Stomach (tissue), 4 donors: ENCODE measurements at regions not wholly inside any gene's neighbourhood (a gene's known extent, or its start where the extent isn't known, plus 50 kb on each side); places are given as distances from the start of the nearest gene placed in this dataset.

Experiments
- CTCF ChIP-seq, 7 experiments: fragments of 450-650 bp in 4 of 7; fragments of 200-600 bp in 3 of 7; sonication (generic) in 3 of 7; IDR thresholded peaks; one replicate each; pipeline ENCODE4 v1.5.1; 2016 to 2019; ENCODE audit warnings: antibody characterized with exemption in 7 of 7, control low read depth in 2 of 7, mild to moderate bottlenecking in 1 of 7
- EP300 ChIP-seq: sonication (generic); formaldehyde crosslinking; IDR thresholded peaks from one replicate; pipeline ENCODE4 v1.6.1; 2017; ENCODE audit warnings: antibody characterized with exemption
- POLR2A ChIP-seq, 4 donors: fragments of 450-650 bp; IDR thresholded peaks; one replicate each; pipeline ENCODE4 v1.6.1; 2016; ENCODE audit warnings: antibody characterized with exemption in 4 of 4, control low read depth in 2 of 4, mild to moderate bottlenecking in 1 of 4, moderate library complexity in 1 of 4
- POLR2AphosphoS5 ChIP-seq, 3 donors: sonication (generic); formaldehyde crosslinking; IDR thresholded peaks; one replicate each; pipeline ENCODE4 v1.6.1; 2016; ENCODE audit warnings: antibody characterized with exemption in 3 of 3

GRCh38 chr5:124872086-124872485 lies 125.6 kb upstream of the ZNF608 start:
- TF ChIP-seq POLR2AphosphoS5 (IDR thresholded peaks at IDR 0.05): no peak
- TF ChIP-seq CTCF (IDR thresholded peaks at IDR 0.05): no peak
- TF ChIP-seq POLR2A (IDR thresholded peaks at IDR 0.05): no peak
- TF ChIP-seq EP300: no peak
